NCI-H524 (cell line): ENCODE measurements at regions not wholly inside any gene's neighbourhood (a gene's known extent, or its start where the extent isn't known, plus 50 kb on each side); places are given as distances from the start of the nearest gene placed in this dataset.

Source experiments
- DNase-seq, 2 experiments: peaks; one replicate each; lab custom pipeline; 2025; lab: John Stamatoyannopoulos, UW

GRCh38 chr9:129383019-129383560 lies 205.0 kb upstream of the IER5L start:
- DNase-seq = peak in 1 of 2 experiments; percentile 22

GRCh38 chr9:129382281-129383018 lies 204.4 kb upstream of the IER5L start:
- DNase-seq = no peak

- no peak for DNase-seq
Observed at GRCh38 chr9:129381481-129381957, 203.5 kb upstream of the IER5L start.

- no peak for DNase-seq
Observed at GRCh38 chr9:129380961-129381401, 202.9 kb upstream of the IER5L start.

GRCh38 chr9:129379886-129380285 lies 201.8 kb upstream of the IER5L start:
- no peak for DNase-seq

GRCh38 chr9:129379181-129379836 lies 201.2 kb upstream of the IER5L start:
- DNase-seq = peak; percentile 64 to 82

- DNase-seq = no peak
Observed at GRCh38 chr9:129377931-129378661, 200.0 kb upstream of the IER5L start.

GRCh38 chr9:129377181-129377580 lies 199.1 kb upstream of the IER5L start:
- no peak for DNase-seq

GRCh38 chr9:129375845-129376244 lies 197.8 kb upstream of the IER5L start:
- no peak for DNase-seq

- no peak for DNase-seq
Observed at GRCh38 chr9:129374651-129375050, 196.6 kb upstream of the IER5L start.

GRCh38 chr9:129374231-129374630 lies 196.2 kb upstream of the IER5L start:
- no peak for DNase-seq

GRCh38 chr9:129373361-129373760 lies 195.3 kb upstream of the IER5L start:
- no peak for DNase-seq

GRCh38 chr9:129370770-129371169 lies 192.7 kb upstream of the IER5L start:
- no peak for DNase-seq

GRCh38 chr9:129368444-129368978 lies 190.4 kb upstream of the IER5L start:
- no peak for DNase-seq

GRCh38 chr9:129367287-129367686 lies 189.2 kb upstream of the IER5L start:
- DNase-seq = no peak

- no peak for DNase-seq
Observed at GRCh38 chr9:129365196-129365595, 187.1 kb upstream of the IER5L start.

- DNase-seq = no peak
Observed at GRCh38 chr9:129363216-129363873, 185.3 kb upstream of the IER5L start.

GRCh38 chr9:129362287-129363000 lies 184.4 kb upstream of the IER5L start:
- peak in 1 of 2 experiments; percentile 62 for DNase-seq

GRCh38 chr9:129361196-129361595 lies 183.1 kb upstream of the IER5L start:
- DNase-seq = no peak

GRCh38 chr9:129359916-129360536 lies 182.0 kb upstream of the IER5L start:
- DNase-seq = peak in 1 of 2 experiments; percentile 65
